Uterus (tissue), 2 donors: ENCODE measurements at regions not wholly inside any gene's neighbourhood (a gene's known extent, or its start where the extent isn't known, plus 50 kb on each side); places are given as distances from the start of the nearest gene placed in this dataset.
"Not testable (repeated sequence)": the region's sequence is repeated elsewhere in the genome, so short reads cannot be mapped to it uniquely, and the experiment has no call there.

Experiments
- POLR2A ChIP-seq, 2 donors: fragments of 450-650 bp; IDR thresholded peaks; one replicate each; pipeline ENCODE4 v1.6.1; 2016; ENCODE audit warnings: antibody characterized with exemption in 2 of 2, mild to moderate bottlenecking in 1 of 2, moderate library complexity in 1 of 2
- TF ChIP-seq, protein P1 (sequence below), 4 experiments: fragments of 200-600 bp in 2 of 4; fragments of 450-650 bp in 2 of 4; sonication (generic) in 2 of 4; IDR thresholded peaks; one replicate each; pipeline ENCODE4 v1.5.1; 2016 to 2019; ENCODE audit warnings: antibody characterized with exemption in 4 of 4, mild to moderate bottlenecking in 2 of 4, moderate library complexity in 1 of 4

GRCh38 chr2:242107065-242107464 is 237.5 kb downstream of the RTP5 start:
- TF ChIP-seq, protein P1, sequence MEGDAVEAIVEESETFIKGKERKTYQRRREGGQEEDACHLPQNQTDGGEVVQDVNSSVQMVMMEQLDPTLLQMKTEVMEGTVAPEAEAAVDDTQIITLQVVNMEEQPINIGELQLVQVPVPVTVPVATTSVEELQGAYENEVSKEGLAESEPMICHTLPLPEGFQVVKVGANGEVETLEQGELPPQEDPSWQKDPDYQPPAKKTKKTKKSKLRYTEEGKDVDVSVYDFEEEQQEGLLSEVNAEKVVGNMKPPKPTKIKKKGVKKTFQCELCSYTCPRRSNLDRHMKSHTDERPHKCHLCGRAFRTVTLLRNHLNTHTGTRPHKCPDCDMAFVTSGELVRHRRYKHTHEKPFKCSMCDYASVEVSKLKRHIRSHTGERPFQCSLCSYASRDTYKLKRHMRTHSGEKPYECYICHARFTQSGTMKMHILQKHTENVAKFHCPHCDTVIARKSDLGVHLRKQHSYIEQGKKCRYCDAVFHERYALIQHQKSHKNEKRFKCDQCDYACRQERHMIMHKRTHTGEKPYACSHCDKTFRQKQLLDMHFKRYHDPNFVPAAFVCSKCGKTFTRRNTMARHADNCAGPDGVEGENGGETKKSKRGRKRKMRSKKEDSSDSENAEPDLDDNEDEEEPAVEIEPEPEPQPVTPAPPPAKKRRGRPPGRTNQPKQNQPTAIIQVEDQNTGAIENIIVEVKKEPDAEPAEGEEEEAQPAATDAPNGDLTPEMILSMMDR (IDR thresholded peaks at IDR 0.05) = not testable (repeated sequence)
- TF ChIP-seq POLR2A (IDR thresholded peaks at IDR 0.05) = not testable (repeated sequence)
